ENCODE measurements at regions not wholly inside any gene's neighbourhood (a gene's known extent, or its start where the extent isn't known, plus 50 kb on each side); places are given as distances from the start of the nearest gene placed in this dataset.

DNA sequence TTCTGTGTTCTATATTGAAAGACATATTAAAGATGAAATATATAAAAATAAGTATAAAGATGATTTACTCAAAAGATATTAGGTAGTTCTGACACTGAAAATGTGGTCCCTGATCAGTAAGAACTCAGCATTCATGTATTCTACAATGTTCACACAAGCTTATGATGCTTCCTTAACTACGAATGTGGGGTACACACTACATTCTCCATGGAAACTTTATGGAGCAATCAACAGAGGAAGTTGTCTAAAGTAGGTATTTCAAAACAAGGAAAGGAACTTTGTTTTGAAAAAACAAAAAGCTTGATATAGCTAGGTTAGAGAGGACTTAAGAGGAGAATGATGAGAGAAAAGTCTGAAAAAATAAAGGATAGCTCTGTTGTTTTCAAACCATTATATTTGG, 119.7 kb upstream of the RGS18 start:
- Histone ChIP-seq H3K27ac (ENCODE audit: low read length) (no peak overlapping the region), H3K9me3 (ENCODE audit: control insufficient read depth, insufficient read depth, low read depth, low read length) (0 out of 2 replicates have a peak, but pooled peaks cover 3% of the 10 kb centered on the region), H3K27me3 (ENCODE audit: control insufficient read depth, insufficient read depth, low read length) (no peaks in the 10 kb centered on the region), H3K36me3 (ENCODE audit: control insufficient read depth, insufficient read depth, low read length) (no peaks in the 10 kb centered on the region), H3K4me3 (ENCODE audit: low read depth in 2 of 2, low read length in 2 of 2) (no peak overlapping the region), H3K4me1 (ENCODE audit: control insufficient read depth, insufficient read depth, low read length) (no peaks in the 10 kb centered on the region)
- DNase-seq (ENCODE audit: low read depth, low spot score) (no peak), ATAC-seq (no peak)
- CTCF ChIA-PET, result no interaction called here
- intact Hi-C loops (cut with micrococcal nuclease; ENCODE audit: unreplicated experiment) (no loop called here), in situ Hi-C loops (cut with HindIII; ENCODE audit: low pct_unique_long_range_greater_than_20kb, low sequenced_read_pairs) (no loop called here)
- POLR2A ChIA-PET, result no interaction called here
- BruUV-seq (replicated peaks), result no TSS peak
- TF ChIP-seq POLR2AphosphoS5 (IDR thresholded peaks at IDR 0.05; ENCODE audit: low read depth, low read length) (no peak), SIN3A (IDR thresholded peaks at IDR 0.05; ENCODE audit: borderline replicate concordance, insufficient read depth, low read depth, low read length) (no peak), TCF7L2 (IDR thresholded peaks at IDR 0.05; ENCODE audit: low read depth, low read length) (no peak)
- TF ChIP-seq, protein P1, sequence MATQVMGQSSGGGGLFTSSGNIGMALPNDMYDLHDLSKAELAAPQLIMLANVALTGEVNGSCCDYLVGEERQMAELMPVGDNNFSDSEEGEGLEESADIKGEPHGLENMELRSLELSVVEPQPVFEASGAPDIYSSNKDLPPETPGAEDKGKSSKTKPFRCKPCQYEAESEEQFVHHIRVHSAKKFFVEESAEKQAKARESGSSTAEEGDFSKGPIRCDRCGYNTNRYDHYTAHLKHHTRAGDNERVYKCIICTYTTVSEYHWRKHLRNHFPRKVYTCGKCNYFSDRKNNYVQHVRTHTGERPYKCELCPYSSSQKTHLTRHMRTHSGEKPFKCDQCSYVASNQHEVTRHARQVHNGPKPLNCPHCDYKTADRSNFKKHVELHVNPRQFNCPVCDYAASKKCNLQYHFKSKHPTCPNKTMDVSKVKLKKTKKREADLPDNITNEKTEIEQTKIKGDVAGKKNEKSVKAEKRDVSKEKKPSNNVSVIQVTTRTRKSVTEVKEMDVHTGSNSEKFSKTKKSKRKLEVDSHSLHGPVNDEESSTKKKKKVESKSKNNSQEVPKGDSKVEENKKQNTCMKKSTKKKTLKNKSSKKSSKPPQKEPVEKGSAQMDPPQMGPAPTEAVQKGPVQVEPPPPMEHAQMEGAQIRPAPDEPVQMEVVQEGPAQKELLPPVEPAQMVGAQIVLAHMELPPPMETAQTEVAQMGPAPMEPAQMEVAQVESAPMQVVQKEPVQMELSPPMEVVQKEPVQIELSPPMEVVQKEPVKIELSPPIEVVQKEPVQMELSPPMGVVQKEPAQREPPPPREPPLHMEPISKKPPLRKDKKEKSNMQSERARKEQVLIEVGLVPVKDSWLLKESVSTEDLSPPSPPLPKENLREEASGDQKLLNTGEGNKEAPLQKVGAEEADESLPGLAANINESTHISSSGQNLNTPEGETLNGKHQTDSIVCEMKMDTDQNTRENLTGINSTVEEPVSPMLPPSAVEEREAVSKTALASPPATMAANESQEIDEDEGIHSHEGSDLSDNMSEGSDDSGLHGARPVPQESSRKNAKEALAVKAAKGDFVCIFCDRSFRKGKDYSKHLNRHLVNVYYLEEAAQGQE (IDR thresholded peaks at IDR 0.05; ENCODE audit: insufficient read depth in 1 of 2, low read depth in 2 of 2, low read length in 1 of 2), result no peak
- TF ChIP-seq, protein P2, sequence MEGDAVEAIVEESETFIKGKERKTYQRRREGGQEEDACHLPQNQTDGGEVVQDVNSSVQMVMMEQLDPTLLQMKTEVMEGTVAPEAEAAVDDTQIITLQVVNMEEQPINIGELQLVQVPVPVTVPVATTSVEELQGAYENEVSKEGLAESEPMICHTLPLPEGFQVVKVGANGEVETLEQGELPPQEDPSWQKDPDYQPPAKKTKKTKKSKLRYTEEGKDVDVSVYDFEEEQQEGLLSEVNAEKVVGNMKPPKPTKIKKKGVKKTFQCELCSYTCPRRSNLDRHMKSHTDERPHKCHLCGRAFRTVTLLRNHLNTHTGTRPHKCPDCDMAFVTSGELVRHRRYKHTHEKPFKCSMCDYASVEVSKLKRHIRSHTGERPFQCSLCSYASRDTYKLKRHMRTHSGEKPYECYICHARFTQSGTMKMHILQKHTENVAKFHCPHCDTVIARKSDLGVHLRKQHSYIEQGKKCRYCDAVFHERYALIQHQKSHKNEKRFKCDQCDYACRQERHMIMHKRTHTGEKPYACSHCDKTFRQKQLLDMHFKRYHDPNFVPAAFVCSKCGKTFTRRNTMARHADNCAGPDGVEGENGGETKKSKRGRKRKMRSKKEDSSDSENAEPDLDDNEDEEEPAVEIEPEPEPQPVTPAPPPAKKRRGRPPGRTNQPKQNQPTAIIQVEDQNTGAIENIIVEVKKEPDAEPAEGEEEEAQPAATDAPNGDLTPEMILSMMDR (IDR thresholded peaks at IDR 0.05), result no peak

DNA sequence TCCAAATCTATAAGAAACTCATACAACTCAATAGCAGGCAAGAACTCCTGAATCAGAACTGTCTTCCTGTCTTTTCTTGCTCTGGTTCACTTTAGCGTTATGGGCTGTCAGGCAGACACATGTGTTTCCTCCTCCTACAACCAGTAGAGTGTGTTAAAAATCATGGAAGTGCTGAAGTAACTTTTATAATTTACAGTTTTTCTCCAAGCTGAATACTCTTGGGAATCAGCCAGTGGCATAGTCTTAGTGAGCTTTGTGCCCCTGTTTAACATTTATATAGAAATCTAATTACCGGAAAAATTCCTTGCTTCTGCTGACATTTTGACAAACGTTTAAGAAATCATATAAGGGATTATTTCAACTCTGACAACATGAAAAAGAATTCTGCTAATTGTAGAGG, 113.1 kb upstream of the RGS18 start:
- no peaks in the 10 kb centered on the region for H3K9me3 ChIP-seq (ENCODE audit: control insufficient read depth, insufficient read depth, low read depth, low read length)
- POLR2A ChIA-PET, result no interaction called here
- BruUV-seq (replicated peaks), result no TSS peak
- ATAC-seq (no peak), DNase-seq (ENCODE audit: low read depth, low spot score) (no peak)
- CTCF ChIA-PET, result no interaction called here
- no peak overlapping the region for H3K27ac ChIP-seq (ENCODE audit: low read length)
- H3K4me1 ChIP-seq (ENCODE audit: control insufficient read depth, insufficient read depth, low read length), result no peaks in the 10 kb centered on the region
- H3K27me3 ChIP-seq (ENCODE audit: control insufficient read depth, insufficient read depth, low read length), result no peaks in the 10 kb centered on the region
- H3K36me3 ChIP-seq (ENCODE audit: control insufficient read depth, insufficient read depth, low read length), result no peaks in the 10 kb centered on the region
- intact Hi-C loops (cut with micrococcal nuclease; ENCODE audit: unreplicated experiment) (no loop called here), in situ Hi-C loops (cut with HindIII; ENCODE audit: low pct_unique_long_range_greater_than_20kb, low sequenced_read_pairs) (no loop called here)
- H3K4me3 ChIP-seq (ENCODE audit: low read depth in 2 of 2, low read length in 2 of 2), result no peak overlapping the region
- TF ChIP-seq, protein P2 (IDR thresholded peaks at IDR 0.05), result no peak
- TF ChIP-seq, protein P1 (IDR thresholded peaks at IDR 0.05; ENCODE audit: insufficient read depth in 1 of 2, low read depth in 2 of 2, low read length in 1 of 2), result no peak
- no peak for TF ChIP-seq SIN3A (IDR thresholded peaks at IDR 0.05; ENCODE audit: borderline replicate concordance, insufficient read depth, low read depth, low read length)
- no peak for TF ChIP-seq TCF7L2 (IDR thresholded peaks at IDR 0.05; ENCODE audit: low read depth, low read length)
- TF ChIP-seq POLR2AphosphoS5 (IDR thresholded peaks at IDR 0.05; ENCODE audit: low read depth, low read length), result no peak
